ENCODE measurements at regions not wholly inside any gene's neighbourhood (a gene's known extent, or its start where the extent isn't known, plus 50 kb on each side); places are given as distances from the start of the nearest gene placed in this dataset.

DNA sequence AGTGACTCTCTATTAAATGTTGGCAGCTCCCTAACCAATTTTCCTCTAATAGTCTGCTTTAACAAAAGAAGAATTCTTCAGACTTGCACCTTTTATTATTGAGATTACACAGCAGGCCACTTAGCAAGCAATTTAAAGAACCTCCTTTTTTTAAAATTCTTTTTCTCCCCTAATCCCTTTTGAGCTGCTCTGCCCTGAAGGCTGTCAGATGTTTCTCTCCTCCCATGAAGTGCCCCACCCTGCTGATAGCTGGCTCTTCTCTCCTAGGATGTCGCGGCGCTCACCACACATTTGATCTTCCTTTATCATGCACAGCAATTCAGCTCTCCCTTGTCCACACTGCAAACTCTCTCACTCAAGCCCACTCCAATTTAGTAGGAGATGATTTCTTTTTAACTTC lies 1471.1 kb upstream of the ACO1 start:
- Histone ChIP-seq H3K4me3 (ENCODE audit: control insufficient read depth in 2 of 3, extremely low read depth in 1 of 3, insufficient read depth in 2 of 3, low read depth in 1 of 3, low read length in 3 of 3) (no peak overlapping the region), H3K9me3 (ENCODE audit: control insufficient read depth, low read depth, low read length) (no peaks in the 10 kb centered on the region), H3K36me3 (ENCODE audit: control insufficient read depth in 2 of 2, extremely low read depth in 1 of 2, insufficient read depth in 2 of 2, low read length in 2 of 2) (no peaks in the 10 kb centered on the region), H3K9me1 (ENCODE audit: control insufficient read depth, extremely low read depth, insufficient read depth, low read length) (no peaks in the 10 kb centered on the region), H3K4me2 (ENCODE audit: control insufficient read depth, extremely low read depth, insufficient read depth, low read depth, low read length) (no peak overlapping the region), H3K27ac (ENCODE audit: control insufficient read depth, insufficient read depth, low read length) (no peak overlapping the region), H2AFZ (ENCODE audit: control insufficient read depth, low read length) (no peak overlapping the region), H3K79me2 (ENCODE audit: control insufficient read depth, insufficient read depth, low read length) (no peaks in the 10 kb centered on the region), H3K4me1 (ENCODE audit: control insufficient read depth, extremely low read depth, insufficient read depth, low read length) (no peaks in the 10 kb centered on the region), H3K9ac (ENCODE audit: control insufficient read depth, extremely low read depth, insufficient read depth, low read length) (no peak overlapping the region), H3K27me3 (ENCODE audit: control insufficient read depth, extremely low read depth, insufficient read depth, low read length) (no peaks in the 10 kb centered on the region), H4K20me1 (ENCODE audit: control insufficient read depth, extremely low read depth, insufficient read depth, low read length) (no peaks in the 10 kb centered on the region)
- dilution Hi-C loops (cut with MboI; ENCODE audit: extremely low pct_ligation_motif_present, low sequenced_read_pairs): no loop called here
- DNase-seq (ENCODE audit: low read depth, low spot score) (no peak), FAIRE-seq (no peak)
- TF ChIP-seq EZH2 (IDR thresholded peaks at IDR 0.05; ENCODE audit: low read length): no peak
- TF ChIP-seq, protein P1, sequence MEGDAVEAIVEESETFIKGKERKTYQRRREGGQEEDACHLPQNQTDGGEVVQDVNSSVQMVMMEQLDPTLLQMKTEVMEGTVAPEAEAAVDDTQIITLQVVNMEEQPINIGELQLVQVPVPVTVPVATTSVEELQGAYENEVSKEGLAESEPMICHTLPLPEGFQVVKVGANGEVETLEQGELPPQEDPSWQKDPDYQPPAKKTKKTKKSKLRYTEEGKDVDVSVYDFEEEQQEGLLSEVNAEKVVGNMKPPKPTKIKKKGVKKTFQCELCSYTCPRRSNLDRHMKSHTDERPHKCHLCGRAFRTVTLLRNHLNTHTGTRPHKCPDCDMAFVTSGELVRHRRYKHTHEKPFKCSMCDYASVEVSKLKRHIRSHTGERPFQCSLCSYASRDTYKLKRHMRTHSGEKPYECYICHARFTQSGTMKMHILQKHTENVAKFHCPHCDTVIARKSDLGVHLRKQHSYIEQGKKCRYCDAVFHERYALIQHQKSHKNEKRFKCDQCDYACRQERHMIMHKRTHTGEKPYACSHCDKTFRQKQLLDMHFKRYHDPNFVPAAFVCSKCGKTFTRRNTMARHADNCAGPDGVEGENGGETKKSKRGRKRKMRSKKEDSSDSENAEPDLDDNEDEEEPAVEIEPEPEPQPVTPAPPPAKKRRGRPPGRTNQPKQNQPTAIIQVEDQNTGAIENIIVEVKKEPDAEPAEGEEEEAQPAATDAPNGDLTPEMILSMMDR (optimal IDR thresholded peaks at IDR 0.05 in 1 of 3, IDR thresholded peaks at IDR 0.05 in 1 of 3, conservative IDR thresholded peaks at IDR 0.05 in 1 of 3; ENCODE audit: extremely low read depth in 1 of 3, insufficient read depth in 2 of 3, low read length in 3 of 3): no peak

DNA sequence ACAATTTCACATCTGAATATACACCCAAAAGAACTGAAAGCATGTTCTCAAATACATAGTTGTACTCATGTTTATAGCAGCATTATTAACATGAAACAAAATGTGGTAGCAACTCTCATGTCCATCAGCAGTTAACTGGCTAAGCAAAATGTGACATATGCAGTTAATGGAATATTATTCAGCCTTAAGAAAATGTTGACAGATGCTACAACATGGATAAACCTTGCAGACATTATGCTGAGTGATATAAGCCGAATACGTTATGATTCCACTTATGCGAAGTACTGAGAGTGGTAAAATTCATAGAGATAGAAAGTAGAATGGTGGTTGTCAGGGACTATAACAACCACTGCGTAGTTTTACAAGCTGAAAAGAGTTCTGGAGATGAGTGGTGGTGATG lies 1469.0 kb upstream of the ACO1 start:
- FAIRE-seq (no peak), DNase-seq (ENCODE audit: low read depth, low spot score) (no peak)
- H4K20me1 ChIP-seq (ENCODE audit: control insufficient read depth, extremely low read depth, insufficient read depth, low read length): no peaks in the 10 kb centered on the region
- no peaks in the 10 kb centered on the region for H3K4me1 ChIP-seq (ENCODE audit: control insufficient read depth, extremely low read depth, insufficient read depth, low read length)
- H3K27ac ChIP-seq (ENCODE audit: control insufficient read depth, insufficient read depth, low read length): no peak overlapping the region
- H3K36me3 ChIP-seq (ENCODE audit: control insufficient read depth in 2 of 2, extremely low read depth in 1 of 2, insufficient read depth in 2 of 2, low read length in 2 of 2): no peaks in the 10 kb centered on the region
- H2AFZ ChIP-seq (ENCODE audit: control insufficient read depth, low read length): no peak overlapping the region
- H3K4me2 ChIP-seq (ENCODE audit: control insufficient read depth, extremely low read depth, insufficient read depth, low read depth, low read length): no peak overlapping the region
- no peaks in the 10 kb centered on the region for H3K79me2 ChIP-seq (ENCODE audit: control insufficient read depth, insufficient read depth, low read length)
- dilution Hi-C loops (cut with MboI; ENCODE audit: extremely low pct_ligation_motif_present, low sequenced_read_pairs): no loop called here
- H3K4me3 ChIP-seq (ENCODE audit: control insufficient read depth in 2 of 3, extremely low read depth in 1 of 3, insufficient read depth in 2 of 3, low read depth in 1 of 3, low read length in 3 of 3): no peak overlapping the region
- H3K27me3 ChIP-seq (ENCODE audit: control insufficient read depth, extremely low read depth, insufficient read depth, low read length): no peaks in the 10 kb centered on the region
- H3K9ac ChIP-seq (ENCODE audit: control insufficient read depth, extremely low read depth, insufficient read depth, low read length): no peak overlapping the region
- TF ChIP-seq, protein P1 (optimal IDR thresholded peaks at IDR 0.05 in 1 of 3, IDR thresholded peaks at IDR 0.05 in 1 of 3, conservative IDR thresholded peaks at IDR 0.05 in 1 of 3; ENCODE audit: extremely low read depth in 1 of 3, insufficient read depth in 2 of 3, low read length in 3 of 3): no peak
- no peak for TF ChIP-seq EZH2 (IDR thresholded peaks at IDR 0.05; ENCODE audit: low read length)
- no peaks in the 10 kb centered on the region for H3K9me1 ChIP-seq (ENCODE audit: control insufficient read depth, extremely low read depth, insufficient read depth, low read length)
- H3K9me3 ChIP-seq (ENCODE audit: control insufficient read depth, low read depth, low read length): no peaks in the 10 kb centered on the region

Data from keratinocyte (primary cell).